ENCODE measurements at regions not wholly inside any gene's neighbourhood (a gene's known extent, or its start where the extent isn't known, plus 50 kb on each side); places are given as distances from the start of the nearest gene placed in this dataset.

- Histone ChIP-seq H4K20me1 (ENCODE audit: insufficient read depth, low read length) (no peaks in the 10 kb centered on the region), H3K27ac (ENCODE audit: low read depth, low read length) (no peak overlapping the region), H2AFZ (ENCODE audit: low read length) (no peak overlapping the region), H3K36me3 (ENCODE audit: insufficient read depth, low read length) (no peaks in the 10 kb centered on the region), H3K4me3 (ENCODE audit: insufficient read depth, low read length) (no peak overlapping the region), H3K27me3 (ENCODE audit: insufficient read depth, low read length) (no peaks in the 10 kb centered on the region), H3K4me1 (ENCODE audit: insufficient read depth, low read length) (no peaks in the 10 kb centered on the region), H3K9me3 (ENCODE audit: low read depth, low read length) (peaks cover 4% of the 10 kb centered on the region), H3K4me2 (ENCODE audit: insufficient read depth, low read length) (no peak overlapping the region), H3K79me2 (ENCODE audit: insufficient read depth, low read length) (no peaks in the 10 kb centered on the region)
- no peak for DNase-seq (ENCODE audit: insufficient read length, low spot score, missing footprints)
- no peak for TF ChIP-seq CTCF (IDR thresholded peaks at IDR 0.05; ENCODE audit: extremely low read depth, low read depth, low read length)
Measured at GRCh38 chr4:178665916-178666315, 1223.7 kb upstream of the AGA start.

DNA sequence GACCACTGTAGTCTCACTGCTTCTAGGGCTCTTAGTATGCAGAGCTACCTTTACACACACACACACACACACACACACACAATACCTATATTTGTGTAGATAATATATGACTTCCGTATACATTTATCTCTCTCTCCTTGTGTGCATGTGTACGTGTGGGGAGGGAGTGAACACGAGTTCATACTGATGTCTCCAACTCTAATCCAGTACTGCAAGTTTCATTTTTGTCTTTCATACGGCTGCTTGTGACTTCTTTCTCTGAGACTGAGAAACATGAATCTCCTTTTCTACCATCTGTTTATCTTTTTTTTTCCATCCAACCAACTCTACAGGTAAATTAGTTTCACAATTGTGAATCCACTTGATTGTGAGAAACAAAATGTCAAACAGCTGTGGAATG lies 1229.5 kb upstream of the AGA start:
- no peaks in the 10 kb centered on the region for H3K79me2 ChIP-seq (ENCODE audit: insufficient read depth, low read length)
- H3K9me3 ChIP-seq (ENCODE audit: low read depth, low read length) = peaks cover 6% of the 10 kb centered on the region
- no peaks in the 10 kb centered on the region for H4K20me1 ChIP-seq (ENCODE audit: insufficient read depth, low read length)
- no peaks in the 10 kb centered on the region for H3K4me1 ChIP-seq (ENCODE audit: insufficient read depth, low read length)
- TF ChIP-seq CTCF (IDR thresholded peaks at IDR 0.05; ENCODE audit: extremely low read depth, low read depth, low read length) = no peak
- H3K4me3 ChIP-seq (ENCODE audit: insufficient read depth, low read length) = no peak overlapping the region
- no peak for DNase-seq (ENCODE audit: insufficient read length, low spot score, missing footprints)
- no peaks in the 10 kb centered on the region for H3K27me3 ChIP-seq (ENCODE audit: insufficient read depth, low read length)
- H3K27ac ChIP-seq (ENCODE audit: low read depth, low read length) = no peak overlapping the region
- H2AFZ ChIP-seq (ENCODE audit: low read length) = no peak overlapping the region
- no peak overlapping the region for H3K4me2 ChIP-seq (ENCODE audit: insufficient read depth, low read length)
- no peaks in the 10 kb centered on the region for H3K36me3 ChIP-seq (ENCODE audit: insufficient read depth, low read length)

DNA sequence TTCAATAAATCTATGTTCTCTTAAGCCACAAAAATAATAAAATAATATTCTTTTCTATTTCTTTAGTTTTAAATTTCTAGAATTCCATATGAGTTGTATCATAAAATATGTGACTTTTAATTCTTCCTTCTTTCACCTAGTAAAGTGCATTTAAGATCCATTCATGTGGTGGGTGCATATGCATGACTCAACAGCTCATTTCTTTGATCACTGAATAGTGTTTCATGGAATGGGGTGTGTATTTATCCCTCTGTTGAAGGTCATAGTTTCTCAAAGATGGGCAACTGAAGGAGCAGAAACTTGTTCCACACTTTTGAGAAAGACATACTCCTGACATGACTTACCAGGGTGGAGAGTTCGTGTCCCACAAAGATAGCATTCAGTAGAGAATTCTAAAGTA lies 1230.3 kb upstream of the AGA start:
- Histone ChIP-seq H4K20me1 (ENCODE audit: insufficient read depth, low read length) (no peaks in the 10 kb centered on the region), H3K36me3 (ENCODE audit: insufficient read depth, low read length) (no peaks in the 10 kb centered on the region), H2AFZ (ENCODE audit: low read length) (no peak overlapping the region), H3K27ac (ENCODE audit: low read depth, low read length) (no peak overlapping the region), H3K27me3 (ENCODE audit: insufficient read depth, low read length) (no peaks in the 10 kb centered on the region), H3K4me2 (ENCODE audit: insufficient read depth, low read length) (no peak overlapping the region), H3K9me3 (ENCODE audit: low read depth, low read length) (peaks cover 6% of the 10 kb centered on the region), H3K79me2 (ENCODE audit: insufficient read depth, low read length) (no peaks in the 10 kb centered on the region), H3K4me1 (ENCODE audit: insufficient read depth, low read length) (no peaks in the 10 kb centered on the region), H3K4me3 (ENCODE audit: insufficient read depth, low read length) (no peak overlapping the region)
- no peak for TF ChIP-seq CTCF (IDR thresholded peaks at IDR 0.05; ENCODE audit: extremely low read depth, low read depth, low read length)
- DNase-seq (ENCODE audit: insufficient read length, low spot score, missing footprints) = no peak

DNA sequence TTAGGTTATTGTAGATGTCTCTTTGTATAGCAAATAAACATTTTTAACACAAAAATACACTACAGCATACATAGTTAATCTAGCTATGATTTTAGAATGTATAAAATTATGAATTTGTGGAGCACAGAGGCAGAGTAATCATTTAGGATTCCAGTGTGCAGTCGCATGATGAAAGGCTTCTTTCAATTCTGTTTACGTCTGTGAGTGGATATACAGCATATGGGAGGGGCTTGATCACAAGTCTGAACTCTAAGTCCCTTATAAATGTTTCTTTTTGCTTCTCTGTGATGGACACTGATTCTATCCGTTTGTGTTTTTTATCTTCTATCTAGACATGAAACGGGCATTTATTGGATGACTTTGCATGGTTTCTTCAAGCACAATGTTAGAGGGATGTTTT lies 1239.6 kb upstream of the AGA start:
- Histone ChIP-seq H3K27me3 (ENCODE audit: insufficient read depth, low read length) (no peaks in the 10 kb centered on the region), H3K27ac (ENCODE audit: low read depth, low read length) (no peak overlapping the region), H2AFZ (ENCODE audit: low read length) (no peak overlapping the region), H3K9me3 (ENCODE audit: low read depth, low read length) (peaks cover 2% of the 10 kb centered on the region), H3K4me2 (ENCODE audit: insufficient read depth, low read length) (no peak overlapping the region), H3K4me3 (ENCODE audit: insufficient read depth, low read length) (no peak overlapping the region), H3K4me1 (ENCODE audit: insufficient read depth, low read length) (no peaks in the 10 kb centered on the region), H4K20me1 (ENCODE audit: insufficient read depth, low read length) (no peaks in the 10 kb centered on the region), H3K36me3 (ENCODE audit: insufficient read depth, low read length) (no peaks in the 10 kb centered on the region), H3K79me2 (ENCODE audit: insufficient read depth, low read length) (no peaks in the 10 kb centered on the region)
- no peak for DNase-seq (ENCODE audit: insufficient read length, low spot score, missing footprints)
- TF ChIP-seq CTCF (IDR thresholded peaks at IDR 0.05; ENCODE audit: extremely low read depth, low read depth, low read length) = no peak
